H9 (cell line): ENCODE measurements at regions not wholly inside any gene's neighbourhood (a gene's known extent, or its start where the extent isn't known, plus 50 kb on each side); places are given as distances from the start of the nearest gene placed in this dataset.

Source experiments
- DNase-seq: peaks from one replicate; pipeline ENCODE4 v3.0.0-alpha.2; 2017
- H2AFZ ChIP-seq: one replicate; pipeline ENCODE4 v1.6.1; 2013; ENCODE audit warnings: mild to moderate bottlenecking, low read length, control low read depth, moderate library complexity
- H2AK5ac ChIP-seq: 2 replicates; pipeline ENCODE4 v1.6.1; 2013; ENCODE audit warnings: low read length, control low read depth, mixed read lengths; ENCODE audit not compliant: insufficient read length
- H2BK120ac ChIP-seq: one replicate; pipeline ENCODE4 v1.6.1; 2013; ENCODE audit warnings: low read depth, mild to moderate bottlenecking, low read length, control low read depth, inconsistent platforms; ENCODE audit not compliant: poor library complexity, severe bottlenecking
- H2BK12ac ChIP-seq: 2 replicates; pipeline ENCODE4 v1.6.1; 2013; ENCODE audit warnings: low read length, control low read depth, mixed read lengths, low read depth; ENCODE audit not compliant: insufficient read length
- H2BK15ac ChIP-seq: 2 replicates; pipeline ENCODE4 v1.6.1; 2013; ENCODE audit warnings: low read depth, low read length, control low read depth
- H2BK20ac ChIP-seq: one replicate; pipeline ENCODE4 v1.6.1; 2013; ENCODE audit warnings: low read depth, mild to moderate bottlenecking, low read length, control low read depth, inconsistent platforms; ENCODE audit not compliant: poor library complexity, severe bottlenecking
- H2BK5ac ChIP-seq: 2 replicates; pipeline ENCODE4 v1.6.1; 2013; ENCODE audit warnings: low read length, control low read depth, mixed read lengths; ENCODE audit not compliant: insufficient read length
- H3K14ac ChIP-seq: 2 replicates; pipeline ENCODE4 v1.6.1; 2013; ENCODE audit warnings: low read length, control low read depth; ENCODE audit not compliant: insufficient read depth
- H3K18ac ChIP-seq: 2 replicates; pipeline ENCODE4 v1.6.1; 2013; ENCODE audit warnings: low read depth, mild to moderate bottlenecking, mixed read lengths, low read length, control low read depth; ENCODE audit not compliant: insufficient read length
- H3K23ac ChIP-seq: 2 replicates; pipeline ENCODE4 v1.6.1; 2013; ENCODE audit warnings: low read length, control low read depth, mixed read lengths, low read depth; ENCODE audit not compliant: insufficient read length
- H3K23me2 ChIP-seq: 2 replicates; pipeline ENCODE4 v1.6.1; 2013; ENCODE audit warnings: low read depth, mild to moderate bottlenecking, mixed read lengths, low read length, control low read depth; ENCODE audit not compliant: insufficient read length, poor library complexity, severe bottlenecking
- H3K27ac ChIP-seq: 2 replicates; pipeline ENCODE4 v1.5.1; 2013; ENCODE audit warnings: low read length, control low read depth, mixed read lengths, low read depth; ENCODE audit not compliant: insufficient read length
- H3K27me3 ChIP-seq: 2 replicates; pipeline ENCODE4 v1.6.1; 2013; ENCODE audit warnings: low read length, control low read depth, inconsistent platforms; ENCODE audit not compliant: insufficient read depth
- H3K4ac ChIP-seq: 2 replicates; pipeline ENCODE4 v1.6.1; 2013; ENCODE audit warnings: low read depth, mild to moderate bottlenecking, control low read depth, inconsistent platforms, low read length, moderate library complexity
- H3K4me1 ChIP-seq: 2 replicates; pipeline ENCODE4 v1.6.1; 2013; ENCODE audit warnings: low read length, control low read depth, inconsistent platforms; ENCODE audit not compliant: insufficient read depth
- H3K4me2 ChIP-seq: 2 replicates; pipeline ENCODE4 v1.6.1; 2013; ENCODE audit warnings: low read length, control low read depth, mixed read lengths; ENCODE audit not compliant: insufficient read length, insufficient read depth
- H3K56ac ChIP-seq: 2 replicates; pipeline ENCODE4 v1.6.1; 2013; ENCODE audit warnings: low read depth, mild to moderate bottlenecking, mixed read lengths, low read length, control low read depth; ENCODE audit not compliant: insufficient read length
- H3K79me1 ChIP-seq: 2 replicates; pipeline ENCODE4 v1.6.1; 2013; ENCODE audit warnings: low read depth, mild to moderate bottlenecking, moderate library complexity, low read length, control low read depth, inconsistent platforms; ENCODE audit not compliant: insufficient read depth, poor library complexity, severe bottlenecking
- H3K79me2 ChIP-seq: 2 replicates; pipeline ENCODE4 v1.6.1; 2013; ENCODE audit warnings: low read length, control low read depth, inconsistent platforms; ENCODE audit not compliant: insufficient read depth
- H3K9ac ChIP-seq: 2 replicates; pipeline ENCODE4 v1.6.1; 2013; ENCODE audit warnings: low read length, control low read depth, mixed read lengths; ENCODE audit not compliant: insufficient read length; ENCODE audit errors: extremely low read depth
- H3K9me3 ChIP-seq: one replicate; pipeline ENCODE4 v1.6.1; 2013; ENCODE audit warnings: low read depth, low read length, inconsistent platforms; ENCODE audit not compliant: control insufficient read depth
- H3T11ph ChIP-seq: one replicate; pipeline ENCODE4 v1.6.1; 2013; ENCODE audit warnings: mild to moderate bottlenecking, low read length, control low read depth, inconsistent platforms
- H4K20me1 ChIP-seq: one replicate; pipeline ENCODE4 v1.6.1; 2013; ENCODE audit not compliant: control insufficient read depth, insufficient read length, insufficient read depth
- H4K5ac ChIP-seq: 2 replicates; pipeline ENCODE4 v1.6.1; 2013; ENCODE audit warnings: low read depth, mild to moderate bottlenecking, mixed read lengths, low read length, control low read depth; ENCODE audit not compliant: insufficient read length
- H4K8ac ChIP-seq: replicated peaks from 2 replicates; pipeline ENCODE4 v1.6.1; 2013; ENCODE audit warnings: low read length, control low read depth, mixed read lengths, low read depth; ENCODE audit not compliant: insufficient read length
- H4K91ac ChIP-seq: 2 replicates; pipeline ENCODE4 v1.6.1; 2013; ENCODE audit warnings: low read depth, mild to moderate bottlenecking, moderate library complexity, mixed read lengths, low read length, control low read depth; ENCODE audit not compliant: insufficient read length
- H3K27ac Mint-ChIP-seq, 3 experiments: 2 replicates in 2 of 3; 3 replicates in 1 of 3; pipeline ENCODE4 v1.8.0; 2020 to 2021; ENCODE audit warnings: mixed read lengths in 3 of 3, mild to moderate bottlenecking in 1 of 3, moderate library complexity in 1 of 3
- H3K27me3 Mint-ChIP-seq: 2 replicates; pipeline ENCODE4 v1.8.0; 2021; ENCODE audit warnings: low read depth, mild to moderate bottlenecking, moderate library complexity, mixed read lengths
- H3K36me3 Mint-ChIP-seq, 3 experiments: 2 replicates in 2 of 3; 3 replicates in 1 of 3; pipeline ENCODE4 v1.8.0; 2020 to 2021; ENCODE audit warnings: low read depth in 3 of 3, mixed read lengths in 3 of 3; ENCODE audit not compliant: insufficient read depth in 1 of 3
- H3K4me1 Mint-ChIP-seq, 2 experiments: 2 replicates each; pipeline ENCODE4 v1.8.0; 2020; ENCODE audit warnings: mixed read lengths in 2 of 2
- H3K4me3 Mint-ChIP-seq, 2 experiments: 2 replicates in 1 of 2; 3 replicates in 1 of 2; pipeline ENCODE4 v1.8.0; 2020 to 2021; ENCODE audit warnings: mild to moderate bottlenecking in 2 of 2, mixed read lengths in 2 of 2, moderate library complexity in 1 of 2
- H3K9me3 Mint-ChIP-seq, 2 experiments: 2 replicates in 1 of 2; 3 replicates in 1 of 2; pipeline ENCODE4 v1.8.0; 2020; ENCODE audit warnings: mild to moderate bottlenecking in 2 of 2, mixed read lengths in 2 of 2, moderate library complexity in 1 of 2
- WGBS: extraction: QIAGEN DNeasy Blood & Tissue Kit; methylation state at CpG from one replicate; pipeline ENCODE4 v1.1.7; 2013; ENCODE audit warnings: missing lambda C conversion rate, low lambda C conversion rate, mixed read lengths; ENCODE audit not compliant: insufficient read length; ENCODE audit errors: extremely low coverage; 5-methylcytosine and 5-hydroxymethylcytosine counted together
- TF ChIP-seq, protein P1 (sequence below): fragments of 200-600 bp; sonication (generic); conservative IDR thresholded peaks from 3 replicates; pipeline ENCODE4 v1.8.0; 2021; ENCODE audit warnings: antibody characterized with exemption, mild to moderate bottlenecking

- H3K4me1 ChIP-seq: no peaks in the 10 kb centered on the region
- no peak overlapping the region for H4K91ac ChIP-seq
- H3K79me2 ChIP-seq: no peaks in the 10 kb centered on the region
- no peaks in the 10 kb centered on the region for H3K79me1 ChIP-seq
- no peak overlapping the region for H2BK12ac ChIP-seq
- Mint-ChIP-seq H3K36me3 (no peaks in the 10 kb centered on the region), H3K27me3 (no peaks in the 10 kb centered on the region), H3K9me3 (no peaks in the 10 kb centered on the region), H3K4me3 (no peak overlapping the region), H3K4me1 (no peaks in the 10 kb centered on the region), H3K27ac (no peak overlapping the region)
- H2BK5ac ChIP-seq: no peak overlapping the region
- H2AK5ac ChIP-seq: no peak overlapping the region
- TF ChIP-seq, protein P1, sequence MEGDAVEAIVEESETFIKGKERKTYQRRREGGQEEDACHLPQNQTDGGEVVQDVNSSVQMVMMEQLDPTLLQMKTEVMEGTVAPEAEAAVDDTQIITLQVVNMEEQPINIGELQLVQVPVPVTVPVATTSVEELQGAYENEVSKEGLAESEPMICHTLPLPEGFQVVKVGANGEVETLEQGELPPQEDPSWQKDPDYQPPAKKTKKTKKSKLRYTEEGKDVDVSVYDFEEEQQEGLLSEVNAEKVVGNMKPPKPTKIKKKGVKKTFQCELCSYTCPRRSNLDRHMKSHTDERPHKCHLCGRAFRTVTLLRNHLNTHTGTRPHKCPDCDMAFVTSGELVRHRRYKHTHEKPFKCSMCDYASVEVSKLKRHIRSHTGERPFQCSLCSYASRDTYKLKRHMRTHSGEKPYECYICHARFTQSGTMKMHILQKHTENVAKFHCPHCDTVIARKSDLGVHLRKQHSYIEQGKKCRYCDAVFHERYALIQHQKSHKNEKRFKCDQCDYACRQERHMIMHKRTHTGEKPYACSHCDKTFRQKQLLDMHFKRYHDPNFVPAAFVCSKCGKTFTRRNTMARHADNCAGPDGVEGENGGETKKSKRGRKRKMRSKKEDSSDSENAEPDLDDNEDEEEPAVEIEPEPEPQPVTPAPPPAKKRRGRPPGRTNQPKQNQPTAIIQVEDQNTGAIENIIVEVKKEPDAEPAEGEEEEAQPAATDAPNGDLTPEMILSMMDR: no peak
- H2BK120ac ChIP-seq: no peak overlapping the region
- H3K56ac ChIP-seq: no peak overlapping the region
- no peaks in the 10 kb centered on the region for H3K27me3 ChIP-seq
- WGBS: no CpG with 5 or more reads among the region's 1 CpG
- no peak overlapping the region for H3K9ac ChIP-seq
- no peak overlapping the region for H3K14ac ChIP-seq
- H3K4ac ChIP-seq: no peak overlapping the region
- no peak overlapping the region for H3K23ac ChIP-seq
- H3T11ph ChIP-seq: no peak overlapping the region
- no peak overlapping the region for H3K27ac ChIP-seq
- H2AFZ ChIP-seq: no peak overlapping the region
- H3K18ac ChIP-seq: no peak overlapping the region
- H4K20me1 ChIP-seq: no peaks in the 10 kb centered on the region
- no peak overlapping the region for H2BK15ac ChIP-seq
- no peak overlapping the region for H3K4me2 ChIP-seq
- no peak overlapping the region for H4K8ac ChIP-seq
- no peaks in the 10 kb centered on the region for H3K23me2 ChIP-seq
- DNase-seq: no peak
- no peak overlapping the region for H2BK20ac ChIP-seq
- no peaks in the 10 kb centered on the region for H3K9me3 ChIP-seq
- no peak overlapping the region for H4K5ac ChIP-seq
Measured at GRCh38 chr5:102700120-102700831, 54.8 kb upstream of the PAM start.
